ENCODE measurements at regions not wholly inside any gene's neighbourhood (a gene's known extent, or its start where the extent isn't known, plus 50 kb on each side); places are given as distances from the start of the nearest gene placed in this dataset.
A peak's percentile ranks its signal among the peaks of the same experiment; 100 is the strongest.

DNA sequence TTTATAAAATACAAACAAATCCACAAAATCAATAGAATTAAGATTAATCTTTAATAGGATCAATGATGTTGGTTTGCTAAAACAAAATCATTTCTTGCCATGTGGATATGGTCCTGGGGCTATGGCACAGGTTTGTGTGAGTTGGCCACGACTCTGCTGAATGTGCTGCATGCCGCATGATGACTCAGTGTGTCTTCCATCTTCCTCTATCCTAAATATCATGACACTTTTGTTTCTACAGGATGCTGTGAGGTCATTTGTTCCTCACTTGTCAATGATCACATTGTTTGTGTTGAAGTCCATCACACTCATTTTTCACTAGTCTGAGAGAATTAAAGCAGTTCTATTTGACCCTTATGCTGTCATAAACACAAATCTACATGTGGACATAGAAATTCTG, 167.2 kb upstream of the ZBED5 start:
- in situ Hi-C loops (cut with MboI) = loop anchor here (5.0 kb wide), 1 partner anchor 762 kb away; no protein-coding TSS in a partner anchor
- 46% methylated on average over 2 of the region's 2 CpGs for whole genome bisulfite sequencing (ENCODE audit: insufficient coverage, insufficient replicate concordance, low lambda C conversion rate, missing lambda C conversion rate)

DNA sequence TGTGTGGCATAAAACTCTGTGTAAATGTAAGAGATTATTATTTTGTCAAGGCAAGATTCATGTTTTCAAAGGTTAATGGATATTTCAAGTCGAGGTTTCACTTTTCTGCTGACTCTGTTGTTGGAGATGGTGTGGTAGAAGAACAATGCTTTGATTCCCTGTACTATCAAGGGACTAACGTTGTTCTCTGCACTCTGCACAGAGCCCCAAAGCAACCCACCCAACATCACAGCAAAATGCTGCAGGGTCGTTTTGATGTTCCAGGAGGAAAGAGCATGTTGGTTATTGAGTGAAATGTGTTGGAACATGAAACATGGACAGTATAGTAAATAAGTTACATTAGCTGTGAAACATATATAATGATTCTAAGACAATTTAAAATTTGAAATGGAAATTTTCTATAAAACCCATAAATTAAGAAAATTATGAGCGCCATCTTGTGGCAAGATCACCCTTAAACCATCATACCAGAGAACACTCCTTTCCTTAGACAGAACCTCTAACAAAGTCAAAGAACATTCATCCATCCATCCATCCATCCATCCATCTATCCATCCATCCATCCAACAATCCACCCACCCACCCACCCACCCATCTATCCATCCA, 164.4 kb upstream of the ZBED5 start:
- no peaks in the 10 kb centered on the region for H4K20me1 ChIP-seq (ENCODE audit: control insufficient read depth, insufficient read depth)
- no peak overlapping the region for H3K9ac ChIP-seq (ENCODE audit: control insufficient read depth, insufficient read depth, low read length)
- no peaks in the 10 kb centered on the region for H3K4me1 ChIP-seq (ENCODE audit: control insufficient read depth, insufficient read depth, low read length)
- ChIA-PET SMC1A (ENCODE audit: uncharacterized antibody, unreplicated experiment) (interaction anchor here (1.0 to 2.2 kb wide), 7 partner anchors 9 to 233 kb away, joined by 3 to 22 read pairs (median 3); no protein-coding TSS in a partner anchor), RAD21 (ENCODE audit: unreplicated experiment) (interaction anchor here (1.2 to 3.4 kb wide), 4 partner anchors 88 to 230 kb away, joined by 3 to 38 read pairs (median 22); no protein-coding TSS in a partner anchor), POLR2A (interaction anchor here (0.6 to 1.0 kb wide), 2 partner anchors 229 to 232 kb away, joined by 3 to 4 read pairs; no protein-coding TSS in a partner anchor), CTCF (interaction anchor here (0.8 to 8.1 kb wide), 16 partner anchors 10 to 765 kb away, joined by 3 to 99 read pairs (median 7); no protein-coding TSS in a partner anchor)
- H3K79me2 ChIP-seq (ENCODE audit: control insufficient read depth, insufficient read depth, low read length) = no peaks in the 10 kb centered on the region
- H2AFZ ChIP-seq (ENCODE audit: control insufficient read depth, low read depth, low read length) = no peak overlapping the region
- H3K4me3 ChIP-seq = no peak overlapping the region
- intact Hi-C loops (cut with micrococcal nuclease; ENCODE audit: unreplicated experiment) = loop anchor here (1.0 kb wide), 2 partner anchors 89 to 230 kb away; no protein-coding TSS in a partner anchor
- FAIRE-seq = peak; percentile 71
- in situ Hi-C loops (cut with MboI) = loop anchor here (5.0 kb wide), 2 partner anchors 90 to 230 kb away; no protein-coding TSS in a partner anchor
- ATAC-seq = peak; percentile 58; the same call in 2 of the 3 replicates
- peaks cover 0 to 2% of the 10 kb centered on the region in 2 experiments; a peak in 1 of 4 replicates for H3K27me3 ChIP-seq (replicated peaks in 1 of 2; ENCODE audit: control insufficient read depth in 2 of 2, insufficient read depth in 2 of 2, low read length in 1 of 2)
- no peak for DNase-seq (ENCODE audit: low read depth, low spot score)
- no TSS peak for BruUV-seq (replicated peaks)
- 15% methylated on average over 4 of the region's 4 CpGs for WGBS (ENCODE audit: insufficient coverage, insufficient replicate concordance, low lambda C conversion rate, missing lambda C conversion rate)
- no peaks in the 10 kb centered on the region for H3K36me3 ChIP-seq (ENCODE audit: control insufficient read depth in 2 of 2, insufficient read depth in 2 of 2, low read length in 1 of 2)
- no peak overlapping the region for H3K27ac ChIP-seq (ENCODE audit: control insufficient read depth, insufficient read depth)
- no peak overlapping the region for H3K4me2 ChIP-seq (ENCODE audit: control insufficient read depth, insufficient read depth)
- no peaks in the 10 kb centered on the region for H3K9me3 ChIP-seq (replicated peaks; ENCODE audit: control insufficient read depth, insufficient read depth, low read length)
- TF ChIP-seq POU2F2 (IDR thresholded peaks at IDR 0.05; ENCODE audit: borderline replicate concordance, low read depth, low read length) (no peak), BACH1 (IDR thresholded peaks at IDR 0.05; ENCODE audit: borderline replicate concordance) (no peak), BHLHE40 (IDR thresholded peaks at IDR 0.05; ENCODE audit: borderline replicate concordance in 1 of 2, low read depth in 2 of 2, low read length in 1 of 2) (no peak), SMC3 (IDR thresholded peaks at IDR 0.05; ENCODE audit: borderline replicate concordance, low read length) (peak; percentile 78; the same call in 1 of the 2 replicates), EZH2 (IDR thresholded peaks at IDR 0.05; ENCODE audit: borderline replicate concordance, control insufficient read depth, low read depth, low read length) (no peak), RAD21 (IDR thresholded peaks at IDR 0.05; ENCODE audit: insufficient read depth, low read depth, low read length) (peak; percentile 38)
- TF ChIP-seq, protein P1, sequence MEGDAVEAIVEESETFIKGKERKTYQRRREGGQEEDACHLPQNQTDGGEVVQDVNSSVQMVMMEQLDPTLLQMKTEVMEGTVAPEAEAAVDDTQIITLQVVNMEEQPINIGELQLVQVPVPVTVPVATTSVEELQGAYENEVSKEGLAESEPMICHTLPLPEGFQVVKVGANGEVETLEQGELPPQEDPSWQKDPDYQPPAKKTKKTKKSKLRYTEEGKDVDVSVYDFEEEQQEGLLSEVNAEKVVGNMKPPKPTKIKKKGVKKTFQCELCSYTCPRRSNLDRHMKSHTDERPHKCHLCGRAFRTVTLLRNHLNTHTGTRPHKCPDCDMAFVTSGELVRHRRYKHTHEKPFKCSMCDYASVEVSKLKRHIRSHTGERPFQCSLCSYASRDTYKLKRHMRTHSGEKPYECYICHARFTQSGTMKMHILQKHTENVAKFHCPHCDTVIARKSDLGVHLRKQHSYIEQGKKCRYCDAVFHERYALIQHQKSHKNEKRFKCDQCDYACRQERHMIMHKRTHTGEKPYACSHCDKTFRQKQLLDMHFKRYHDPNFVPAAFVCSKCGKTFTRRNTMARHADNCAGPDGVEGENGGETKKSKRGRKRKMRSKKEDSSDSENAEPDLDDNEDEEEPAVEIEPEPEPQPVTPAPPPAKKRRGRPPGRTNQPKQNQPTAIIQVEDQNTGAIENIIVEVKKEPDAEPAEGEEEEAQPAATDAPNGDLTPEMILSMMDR (IDR thresholded peaks at IDR 0.05 in 2 of 3, conservative IDR thresholded peaks at IDR 0.05 in 1 of 3; ENCODE audit: control insufficient read depth in 2 of 3, extremely low read depth in 1 of 3, insufficient read depth in 1 of 3, low read depth in 3 of 3, low read length in 3 of 3) = peak; percentile 20 to 46 (median 31); a peak in 3 of 6 replicates
- TF ChIP-seq, protein P2, sequence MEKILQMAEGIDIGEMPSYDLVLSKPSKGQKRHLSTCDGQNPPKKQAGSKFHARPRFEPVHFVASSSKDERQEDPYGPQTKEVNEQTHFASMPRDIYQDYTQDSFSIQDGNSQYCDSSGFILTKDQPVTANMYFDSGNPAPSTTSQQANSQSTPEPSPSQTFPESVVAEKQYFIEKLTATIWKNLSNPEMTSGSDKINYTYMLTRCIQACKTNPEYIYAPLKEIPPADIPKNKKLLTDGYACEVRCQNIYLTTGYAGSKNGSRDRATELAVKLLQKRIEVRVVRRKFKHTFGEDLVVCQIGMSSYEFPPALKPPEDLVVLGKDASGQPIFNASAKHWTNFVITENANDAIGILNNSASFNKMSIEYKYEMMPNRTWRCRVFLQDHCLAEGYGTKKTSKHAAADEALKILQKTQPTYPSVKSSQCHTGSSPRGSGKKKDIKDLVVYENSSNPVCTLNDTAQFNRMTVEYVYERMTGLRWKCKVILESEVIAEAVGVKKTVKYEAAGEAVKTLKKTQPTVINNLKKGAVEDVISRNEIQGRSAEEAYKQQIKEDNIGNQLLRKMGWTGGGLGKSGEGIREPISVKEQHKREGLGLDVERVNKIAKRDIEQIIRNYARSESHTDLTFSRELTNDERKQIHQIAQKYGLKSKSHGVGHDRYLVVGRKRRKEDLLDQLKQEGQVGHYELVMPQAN (conservative IDR thresholded peaks at IDR 0.05) = no peak

More for the DNA sequence above, 167.2 kb upstream of the ZBED5 start:
- Histone ChIP-seq H3K9ac (ENCODE audit: control insufficient read depth, insufficient read depth, low read length) (no peak overlapping the region), H3K79me2 (ENCODE audit: control insufficient read depth, insufficient read depth, low read length) (no peaks in the 10 kb centered on the region), H3K4me3 (no peak overlapping the region), H3K36me3 (ENCODE audit: control insufficient read depth in 2 of 2, insufficient read depth in 2 of 2, low read length in 1 of 2) (no peaks in the 10 kb centered on the region), H4K20me1 (ENCODE audit: control insufficient read depth, insufficient read depth) (no peaks in the 10 kb centered on the region), H3K27me3 (replicated peaks in 1 of 2; ENCODE audit: control insufficient read depth in 2 of 2, insufficient read depth in 2 of 2, low read length in 1 of 2) (peaks cover 0 to 2% of the 10 kb centered on the region in 2 experiments; a peak in 2 of 4 replicates), H3K9me3 (replicated peaks; ENCODE audit: control insufficient read depth, insufficient read depth, low read length) (no peaks in the 10 kb centered on the region), H3K27ac (ENCODE audit: control insufficient read depth, insufficient read depth) (no peak overlapping the region), H2AFZ (ENCODE audit: control insufficient read depth, low read depth, low read length) (no peak overlapping the region), H3K4me2 (ENCODE audit: control insufficient read depth, insufficient read depth) (no peak overlapping the region), H3K4me1 (ENCODE audit: control insufficient read depth, insufficient read depth, low read length) (no peaks in the 10 kb centered on the region)
- TF ChIP-seq YBX1 (IDR thresholded peaks at IDR 0.05) = no peak
- no peak for TF ChIP-seq RCOR1 (conservative IDR thresholded peaks at IDR 0.05; ENCODE audit: low read depth, low read length)
- TF ChIP-seq SUZ12 (IDR thresholded peaks at IDR 0.05; ENCODE audit: unreplicated experiment) = no peak
- TF ChIP-seq KLF5 (IDR thresholded peaks at IDR 0.05; ENCODE audit: partially characterized antibody) = no peak
- TF ChIP-seq DPF2 (IDR thresholded peaks at IDR 0.05) = no peak
- no peak for TF ChIP-seq IKZF1 (conservative IDR thresholded peaks at IDR 0.05)
- no peak for TF ChIP-seq TBL1XR1 (IDR thresholded peaks at IDR 0.05; ENCODE audit: low read depth, low read length)
- ATAC-seq (no peak), DNase-seq (ENCODE audit: low read depth, low spot score) (no peak), FAIRE-seq (no peak)
- ChIA-PET POLR2A (no interaction called here), RAD21 (ENCODE audit: unreplicated experiment) (interaction anchor here (1.6 to 2.7 kb wide), 2 partner anchors 91 to 232 kb away, joined by 7 to 18 read pairs; no protein-coding TSS in a partner anchor), SMC1A (ENCODE audit: uncharacterized antibody, unreplicated experiment) (interaction anchor here (1.0 kb wide), 1 partner anchor 91 kb away, joined by 5 read pairs; no protein-coding TSS in a partner anchor), CTCF (interaction anchor here (0.5 to 8.1 kb wide), 5 partner anchors 19 to 762 kb away, joined by 3 to 99 read pairs (median 39); no protein-coding TSS in a partner anchor)
- BruUV-seq (replicated peaks) = no TSS peak
- intact Hi-C loops (cut with micrococcal nuclease; ENCODE audit: unreplicated experiment) = no loop called here
